ENCODE measurements at regions not wholly inside any gene's neighbourhood (a gene's known extent, or its start where the extent isn't known, plus 50 kb on each side); places are given as distances from the start of the nearest gene placed in this dataset.

GRCh38 chr21:43318841-43319781, 107.8 kb downstream of the SIK1 start:
- H3K27ac ChIP-seq, result no peak overlapping the region

GRCh38 chr21:43318368-43318767, 108.6 kb downstream of the SIK1 start:
- no peak for TF ChIP-seq CTCF (conservative IDR thresholded peaks at IDR 0.05)
- H3K27ac ChIP-seq, result no peak overlapping the region

More at GRCh38 chr21:43318841-43319781, 107.8 kb downstream of the SIK1 start:
- TF ChIP-seq CTCF (conservative IDR thresholded peaks at IDR 0.05), result no peak

- TF ChIP-seq CTCF (conservative IDR thresholded peaks at IDR 0.05), result no peak
- no peak overlapping the region for H3K27ac ChIP-seq
Measured at GRCh38 chr21:43317959-43318358, 109.0 kb downstream of the SIK1 start.

GRCh38 chr21:43317254-43317748, 109.6 kb downstream of the SIK1 start:
- H3K27ac ChIP-seq, result no peak overlapping the region
- no peak for TF ChIP-seq CTCF (conservative IDR thresholded peaks at IDR 0.05)

GRCh38 chr21:43316156-43316845, 110.6 kb downstream of the SIK1 start:
- no peak for TF ChIP-seq CTCF (conservative IDR thresholded peaks at IDR 0.05)
- no peak overlapping the region for H3K27ac ChIP-seq

GRCh38 chr21:43315244-43316137, 111.4 kb downstream of the SIK1 start:
- TF ChIP-seq CTCF (conservative IDR thresholded peaks at IDR 0.05), result peak; percentile 51
- H3K27ac ChIP-seq, result no peak overlapping the region

Data from VCaP (cell line).